Parathyroid adenoma (tissue), 2 donors: ENCODE measurements at regions not wholly inside any gene's neighbourhood (a gene's known extent, or its start where the extent isn't known, plus 50 kb on each side); places are given as distances from the start of the nearest gene placed in this dataset.

Experiments used
- H2AFZ ChIP-seq: fragments of 300-600 bp; sonication (generic); one replicate; pipeline ENCODE4 v1.7.0; 2017; ENCODE audit warnings: antibody characterized with exemption, mild to moderate bottlenecking
- H3K27ac ChIP-seq: fragments of 300-600 bp; sonication (generic); one replicate; pipeline ENCODE4 v1.7.0; 2017
- H3K27me3 ChIP-seq: fragments of 300-600 bp; sonication (generic); one replicate; pipeline ENCODE4 v1.7.0; 2017; ENCODE audit warnings: low read length; ENCODE audit not compliant: control insufficient read depth, insufficient read depth
- H3K36me3 ChIP-seq: fragments of 300-600 bp; sonication (generic); one replicate; pipeline ENCODE4 v1.7.0; 2017; ENCODE audit warnings: low read length; ENCODE audit not compliant: control insufficient read depth, insufficient read depth
- H3K4me1 ChIP-seq: fragments of 300-600 bp; sonication (generic); one replicate; pipeline ENCODE4 v1.7.0; 2017; ENCODE audit warnings: control low read depth
- H3K4me2 ChIP-seq: fragments of 300-600 bp; sonication (generic); one replicate; pipeline ENCODE4 v1.7.0; 2017; ENCODE audit warnings: low read length
- H3K4me3 ChIP-seq: fragments of 300-600 bp; sonication (generic); one replicate; pipeline ENCODE4 v1.7.0; 2017; ENCODE audit warnings: low read depth, low read length
- H3K79me2 ChIP-seq: fragments of 300-600 bp; sonication (generic); one replicate; pipeline ENCODE4 v1.7.0; 2017; ENCODE audit warnings: control low read depth
- H3K9ac ChIP-seq: fragments of 300-600 bp; sonication (generic); one replicate; pipeline ENCODE4 v1.7.0; 2017; ENCODE audit warnings: mild to moderate bottlenecking
- H3K9me3 ChIP-seq: fragments of 300-600 bp; sonication (generic); one replicate; pipeline ENCODE4 v1.7.0; 2017; ENCODE audit warnings: low read length; ENCODE audit not compliant: control insufficient read depth
- CTCF ChIP-seq: fragments of 300-600 bp; sonication (generic); IDR thresholded peaks from one replicate; pipeline ENCODE4 v1.7.0; 2017; ENCODE audit warnings: antibody characterized with exemption, mild to moderate bottlenecking
- donor health status: primary hyperparathyroidism.

GRCh38 chr1:36743286-36744005 lies 260.7 kb upstream of the CSF3R start:
- H3K9ac ChIP-seq, result no peak overlapping the region
- TF ChIP-seq CTCF, result no peak
- no peaks in the 10 kb centered on the region for H3K79me2 ChIP-seq
- H3K4me2 ChIP-seq, result no peak overlapping the region
- no peaks in the 10 kb centered on the region for H3K36me3 ChIP-seq
- no peak overlapping the region for H3K27ac ChIP-seq
- no peaks in the 10 kb centered on the region for H3K9me3 ChIP-seq
- no peaks in the 10 kb centered on the region for H3K4me1 ChIP-seq
- no peak overlapping the region for H2AFZ ChIP-seq
- H3K27me3 ChIP-seq, result no peaks in the 10 kb centered on the region
- no peak overlapping the region for H3K4me3 ChIP-seq

- Histone ChIP-seq H3K36me3 (no peaks in the 10 kb centered on the region), H3K27me3 (no peaks in the 10 kb centered on the region), H3K79me2 (no peaks in the 10 kb centered on the region), H3K9me3 (no peaks in the 10 kb centered on the region), H3K9ac (no peak overlapping the region), H3K4me2 (no peak overlapping the region), H3K4me3 (no peak overlapping the region), H3K4me1 (no peaks in the 10 kb centered on the region), H3K27ac (no peak overlapping the region), H2AFZ (no peak overlapping the region)
- TF ChIP-seq CTCF, result no peak
Observed at GRCh38 chr1:36741066-36741465, 258.4 kb upstream of the CSF3R start.

GRCh38 chr1:36740446-36740845 lies 257.7 kb upstream of the CSF3R start:
- no peak overlapping the region for H3K9ac ChIP-seq

GRCh38 chr1:36739703-36740289 lies 257.1 kb upstream of the CSF3R start:
- H3K4me2 ChIP-seq, result no peak overlapping the region
- no peaks in the 10 kb centered on the region for H3K79me2 ChIP-seq
- no peak for TF ChIP-seq CTCF
- no peaks in the 10 kb centered on the region for H3K36me3 ChIP-seq
- no peak overlapping the region for H2AFZ ChIP-seq
- H3K9me3 ChIP-seq, result no peaks in the 10 kb centered on the region
- H3K9ac ChIP-seq, result no peak overlapping the region
- no peaks in the 10 kb centered on the region for H3K27me3 ChIP-seq
- no peak overlapping the region for H3K27ac ChIP-seq
- no peaks in the 10 kb centered on the region for H3K4me1 ChIP-seq
- H3K4me3 ChIP-seq, result no peak overlapping the region

More at GRCh38 chr1:36740446-36740845, 257.7 kb upstream of the CSF3R start:
- TF ChIP-seq CTCF, result no peak
- Histone ChIP-seq H3K4me1 (no peaks in the 10 kb centered on the region), H3K9me3 (no peaks in the 10 kb centered on the region), H2AFZ (no peak overlapping the region), H3K36me3 (no peaks in the 10 kb centered on the region), H3K27me3 (no peaks in the 10 kb centered on the region), H3K27ac (no peak overlapping the region), H3K4me2 (no peak overlapping the region), H3K4me3 (no peak overlapping the region), H3K79me2 (no peaks in the 10 kb centered on the region)

- H3K4me3 ChIP-seq, result no peak overlapping the region
- no peak for TF ChIP-seq CTCF
- H3K4me1 ChIP-seq, result no peaks in the 10 kb centered on the region
- no peak overlapping the region for H3K4me2 ChIP-seq
- no peak overlapping the region for H3K27ac ChIP-seq
- no peaks in the 10 kb centered on the region for H3K9me3 ChIP-seq
- H3K36me3 ChIP-seq, result no peaks in the 10 kb centered on the region
- no peaks in the 10 kb centered on the region for H3K79me2 ChIP-seq
- no peaks in the 10 kb centered on the region for H3K27me3 ChIP-seq
- H3K9ac ChIP-seq, result no peak overlapping the region
- no peak overlapping the region for H2AFZ ChIP-seq
Observed at GRCh38 chr1:36738245-36738644, 255.5 kb upstream of the CSF3R start.
